PC-3 (cell line): ENCODE measurements at regions not wholly inside any gene's neighbourhood (a gene's known extent, or its start where the extent isn't known, plus 50 kb on each side); places are given as distances from the start of the nearest gene placed in this dataset.

ENCODE experiments used
- ATAC-seq: fragments of 200-7000 bp; cut with Tn5 transposase; 2 replicates; pipeline ENCODE4 v1.9.1; 2020; ENCODE audit warnings: mild to moderate bottlenecking, moderate library complexity
- BruUV-seq: library from RNA; stranded (reverse); fragments of 400-500 nt; replicated peaks from 2 replicates; lab custom pipeline; 2021; lab: Mats Ljungman, UMichigan
- CTCF ChIA-PET: fragments of 300-600 bp; sonication (Branson Sonifier 250); formaldehyde crosslinking; loops from one replicate; lab custom pipeline; 2022; ENCODE audit warnings: antibody characterized with exemption; lab: Charles Lee
- POLR2A ChIA-PET: fragments of 300-600 bp; sonication (Branson Sonifier 250); formaldehyde crosslinking; loops from one replicate; lab custom pipeline; 2022; ENCODE audit warnings: antibody characterized with exemption; ENCODE audit not compliant: unreplicated experiment; lab: Charles Lee
- DNase-seq: peaks from one replicate; pipeline ENCODE4 v3.0.0-alpha.2; 2015
- H2AFZ ChIP-seq: fragments of 300-600 bp; sonication (generic); 2 replicates; pipeline ENCODE4 v1.6.0; 2016; ENCODE audit warnings: antibody characterized with exemption, low read length
- H3F3A ChIP-seq: fragments of 300-600 bp; sonication (generic); one replicate; pipeline ENCODE4 v1.6.0; 2017; ENCODE audit warnings: antibody characterized with exemption, low read length, control low read depth, mild to moderate bottlenecking; ENCODE audit not compliant: unreplicated experiment
- H3K27ac ChIP-seq: fragments of 300-600 bp; sonication (generic); 2 replicates; pipeline ENCODE4 v1.5.1; 2016; ENCODE audit warnings: mild to moderate bottlenecking, low read length
- H3K27me3 ChIP-seq: fragments of 300-600 bp; sonication (generic); 2 replicates; pipeline ENCODE4 v1.6.1; 2016; ENCODE audit warnings: low read length, mixed read lengths
- H3K36me3 ChIP-seq: fragments of 300-600 bp; sonication (generic); 2 replicates; pipeline ENCODE4 v1.6.1; 2016; ENCODE audit warnings: low read depth, mixed run types, low read length, mixed read lengths
- H3K4me1 ChIP-seq: fragments of 300-600 bp; sonication (generic); 2 replicates; pipeline ENCODE4 v1.5.1; 2016; ENCODE audit warnings: low read length; ENCODE audit not compliant: insufficient read depth
- H3K4me2 ChIP-seq: fragments of 300-600 bp; sonication (generic); 2 replicates; pipeline ENCODE4 v1.6.0; 2016; ENCODE audit warnings: low read length
- H3K4me3 ChIP-seq: fragments of 300-600 bp; sonication (generic); 2 replicates; pipeline ENCODE4 v1.5.1; 2016; ENCODE audit warnings: mild to moderate bottlenecking, low read length, mixed read lengths
- H3K79me2 ChIP-seq: fragments of 300-600 bp; sonication (generic); 2 replicates; pipeline ENCODE4 v1.6.1; 2017; ENCODE audit warnings: low read length, mixed read lengths
- H3K9ac ChIP-seq: fragments of 300-600 bp; sonication (generic); 2 replicates; pipeline ENCODE4 v1.6.0; 2016; ENCODE audit warnings: mild to moderate bottlenecking, low read length
- H3K9me2 ChIP-seq: fragments of 300-600 bp; sonication (generic); replicated peaks from 2 replicates; pipeline ENCODE4 v1.6.1; 2016; ENCODE audit warnings: mixed run types, low read length, mixed read lengths
- H3K9me3 ChIP-seq: fragments of 300-600 bp; sonication (generic); 2 replicates; pipeline ENCODE4 v1.6.1; 2016; ENCODE audit warnings: low read length, mixed read lengths
- H4K20me1 ChIP-seq: fragments of 300-600 bp; sonication (generic); 2 replicates; pipeline ENCODE4 v1.6.1; 2016; ENCODE audit warnings: low read length, mixed read lengths
- CTCF ChIP-seq: fragments of 300-600 bp; sonication (generic); conservative IDR thresholded peaks from 2 replicates; pipeline ENCODE4 v1.5.1; 2017; ENCODE audit warnings: antibody characterized with exemption, low read depth, mild to moderate bottlenecking, low read length
- EZH2 ChIP-seq: fragments of 300-600 bp; sonication (generic); IDR thresholded peaks from one replicate; pipeline ENCODE4 v1.6.1; 2017; ENCODE audit warnings: antibody characterized with exemption, mild to moderate bottlenecking, low read length; ENCODE audit not compliant: unreplicated experiment
- EZH2phosphoT487 ChIP-seq: fragments of 300-600 bp; sonication (generic); IDR thresholded peaks from 2 replicates; pipeline ENCODE4 v1.6.1; 2018; ENCODE audit warnings: mild to moderate bottlenecking, antibody characterized with exemption, low read length, borderline replicate concordance
- intact Hi-C: fragments of 100-400 bp; cut with micrococcal nuclease; formaldehyde crosslinking; loops from 2 replicates; pipeline ENCODE4 v1.9.0; 2023

GRCh38 chr3:15873415-15873814 lies 75.6 kb upstream of the ANKRD28 start:
- Histone ChIP-seq H3K9me3 (no peaks in the 10 kb centered on the region), H3K4me1 (peaks cover 4% of the 10 kb centered on the region; the same call in 1 of the 2 replicates), H3K27me3 (no peaks in the 10 kb centered on the region), H3K27ac (no peak overlapping the region), H3K36me3 (no peaks in the 10 kb centered on the region), H3K9ac (no peak overlapping the region), H3K79me2 (no peaks in the 10 kb centered on the region), H3K4me3 (no peak overlapping the region), H3K9me2 (no peaks in the 10 kb centered on the region), H3F3A (no peaks in the 10 kb centered on the region), H4K20me1 (no peaks in the 10 kb centered on the region), H2AFZ (no peak overlapping the region), H3K4me2 (no peak overlapping the region)
- CTCF ChIA-PET: no interaction called here
- BruUV-seq: no TSS peak
- ATAC-seq: no peak
- POLR2A ChIA-PET: no interaction called here
- TF ChIP-seq EZH2phosphoT487 (no peak), CTCF (no peak), EZH2 (no peak)
- DNase-seq: no peak
- intact Hi-C loops: no loop called here

- intact Hi-C loops: no loop called here
- peak; percentile 80 for ATAC-seq
- peak; percentile 65 for DNase-seq
- Histone ChIP-seq H3K27ac (no peak overlapping the region), H3K4me1 (peaks cover 4% of the 10 kb centered on the region; the same call in 1 of the 2 replicates), H3K36me3 (no peaks in the 10 kb centered on the region), H3K9ac (no peak overlapping the region), H3K9me2 (no peaks in the 10 kb centered on the region), H2AFZ (no peak overlapping the region), H3F3A (no peaks in the 10 kb centered on the region), H3K4me2 (no peak overlapping the region), H3K9me3 (no peaks in the 10 kb centered on the region), H3K4me3 (no peak overlapping the region), H4K20me1 (no peaks in the 10 kb centered on the region), H3K79me2 (no peaks in the 10 kb centered on the region), H3K27me3 (no peaks in the 10 kb centered on the region)
- TF ChIP-seq EZH2phosphoT487: no peak
- TF ChIP-seq CTCF: no peak
- no peak for TF ChIP-seq EZH2
- no TSS peak for BruUV-seq
- POLR2A ChIA-PET: no interaction called here
- CTCF ChIA-PET: no interaction called here
Measured at GRCh38 chr3:15875016-15875689, 77.4 kb upstream of the ANKRD28 start.

- CTCF ChIA-PET: no interaction called here
- Histone ChIP-seq H3K9me2 (no peaks in the 10 kb centered on the region), H3K27me3 (no peaks in the 10 kb centered on the region), H3K4me3 (no peak overlapping the region), H3F3A (no peaks in the 10 kb centered on the region), H3K4me2 (no peak overlapping the region), H3K27ac (no peak overlapping the region), H3K9me3 (no peaks in the 10 kb centered on the region), H3K4me1 (peaks cover 4% of the 10 kb centered on the region; the same call in 1 of the 2 replicates), H3K79me2 (no peaks in the 10 kb centered on the region), H4K20me1 (no peaks in the 10 kb centered on the region), H3K36me3 (no peaks in the 10 kb centered on the region), H3K9ac (no peak overlapping the region), H2AFZ (no peak overlapping the region)
- BruUV-seq: no TSS peak
- POLR2A ChIA-PET: no interaction called here
- DNase-seq: no peak
- intact Hi-C loops: no loop called here
- no peak for ATAC-seq
- TF ChIP-seq EZH2: no peak
- TF ChIP-seq CTCF: no peak
- no peak for TF ChIP-seq EZH2phosphoT487
Measured at GRCh38 chr3:15876669-15877068, 78.9 kb upstream of the ANKRD28 start.
